Mammary epithelial cell (primary cell): ENCODE measurements at regions not wholly inside any gene's neighbourhood (a gene's known extent, or its start where the extent isn't known, plus 50 kb on each side); places are given as distances from the start of the nearest gene placed in this dataset.

Source experiments
- EZH2 ChIP-seq: IDR thresholded peaks from 2 replicates; pipeline ENCODE4 v1.6.1; 2012; ENCODE audit warnings: low read length, inconsistent platforms, borderline replicate concordance
- TF ChIP-seq, protein P1 (sequence below), 2 donors: IDR thresholded peaks in 1 of 2; conservative IDR thresholded peaks in 1 of 2; 2 replicates each; pipeline ENCODE4 v1.5.1; 2011 to 2012; ENCODE audit warnings: inconsistent platforms in 2 of 2, low read length in 2 of 2, mild to moderate bottlenecking in 2 of 2, control low read depth in 1 of 2, low read depth in 1 of 2; ENCODE audit not compliant: insufficient read depth in 1 of 2; ENCODE audit errors: extremely low read depth in 1 of 2

DNA sequence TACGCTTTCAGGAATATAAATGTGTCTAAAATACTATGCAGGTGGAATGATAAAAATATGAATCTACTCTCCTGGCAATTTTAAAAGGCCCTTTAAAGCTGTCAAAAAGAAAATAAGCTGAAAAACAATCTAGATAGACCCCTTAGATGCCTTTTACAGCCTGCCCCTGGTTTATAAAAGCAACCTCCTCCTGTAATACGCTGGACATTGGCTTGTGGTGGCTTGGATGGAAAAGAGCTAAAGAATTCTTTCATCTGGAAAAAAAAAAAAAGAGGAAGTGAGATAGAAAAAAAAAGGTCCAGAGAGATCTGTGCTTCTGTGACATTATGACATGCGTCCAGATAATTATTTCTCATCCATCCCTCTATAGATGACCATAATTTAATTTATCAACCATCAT is 115.9 kb upstream of the NRSN1 start:
- TF ChIP-seq, protein P1, sequence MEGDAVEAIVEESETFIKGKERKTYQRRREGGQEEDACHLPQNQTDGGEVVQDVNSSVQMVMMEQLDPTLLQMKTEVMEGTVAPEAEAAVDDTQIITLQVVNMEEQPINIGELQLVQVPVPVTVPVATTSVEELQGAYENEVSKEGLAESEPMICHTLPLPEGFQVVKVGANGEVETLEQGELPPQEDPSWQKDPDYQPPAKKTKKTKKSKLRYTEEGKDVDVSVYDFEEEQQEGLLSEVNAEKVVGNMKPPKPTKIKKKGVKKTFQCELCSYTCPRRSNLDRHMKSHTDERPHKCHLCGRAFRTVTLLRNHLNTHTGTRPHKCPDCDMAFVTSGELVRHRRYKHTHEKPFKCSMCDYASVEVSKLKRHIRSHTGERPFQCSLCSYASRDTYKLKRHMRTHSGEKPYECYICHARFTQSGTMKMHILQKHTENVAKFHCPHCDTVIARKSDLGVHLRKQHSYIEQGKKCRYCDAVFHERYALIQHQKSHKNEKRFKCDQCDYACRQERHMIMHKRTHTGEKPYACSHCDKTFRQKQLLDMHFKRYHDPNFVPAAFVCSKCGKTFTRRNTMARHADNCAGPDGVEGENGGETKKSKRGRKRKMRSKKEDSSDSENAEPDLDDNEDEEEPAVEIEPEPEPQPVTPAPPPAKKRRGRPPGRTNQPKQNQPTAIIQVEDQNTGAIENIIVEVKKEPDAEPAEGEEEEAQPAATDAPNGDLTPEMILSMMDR (conservative IDR thresholded peaks at IDR 0.05 in 1 of 2, IDR thresholded peaks at IDR 0.05 in 1 of 2; ENCODE audit: extremely low read depth in 1 of 2, insufficient read depth in 1 of 2, low read depth in 1 of 2, low read length in 2 of 2), result no peak
- TF ChIP-seq EZH2, result no peak
